ENCODE measurements at regions not wholly inside any gene's neighbourhood (a gene's known extent, or its start where the extent isn't known, plus 50 kb on each side); places are given as distances from the start of the nearest gene placed in this dataset.

GRCh38 chr11:128246810-128247594 lies 340.4 kb downstream of the ETS1 start:
- Histone ChIP-seq H3K27me3 (peaks cover 0 to 8% of the 10 kb centered on the region in 2 donors), H3K4me1 (no peaks in the 10 kb centered on the region), H3K9me3 (no peaks in the 10 kb centered on the region), H3K27ac (no peak overlapping the region), H3K4me3 (no peak overlapping the region), H3K36me3 (no peaks in the 10 kb centered on the region)
- no peak for TF ChIP-seq CTCF (IDR thresholded peaks at IDR 0.05)
- intact Hi-C loops (cut with DNase I; ENCODE audit: low total_unique reads), result no loop called here
- DNase-seq, result peak in 1 of 2 donors; percentile 39

GRCh38 chr11:128246364-128246801 lies 341.0 kb downstream of the ETS1 start:
- no peak for DNase-seq
- Histone ChIP-seq H3K4me1 (no peaks in the 10 kb centered on the region), H3K36me3 (no peaks in the 10 kb centered on the region), H3K4me3 (no peak overlapping the region), H3K9me3 (no peaks in the 10 kb centered on the region), H3K27me3 (peaks cover 0 to 8% of the 10 kb centered on the region in 2 donors), H3K27ac (no peak overlapping the region)
- no peak for TF ChIP-seq CTCF (IDR thresholded peaks at IDR 0.05)
- intact Hi-C loops (cut with DNase I; ENCODE audit: low total_unique reads), result no loop called here

- H3K27ac ChIP-seq, result no peak overlapping the region
These were observed 342.5 kb downstream of the ETS1 start for GRCh38 chr11:128244871-128245270.

GRCh38 chr11:128242451-128242850 lies 344.9 kb downstream of the ETS1 start:
- TF ChIP-seq CTCF (IDR thresholded peaks at IDR 0.05), result no peak
- Histone ChIP-seq H3K36me3 (no peaks in the 10 kb centered on the region), H3K27ac (no peak overlapping the region), H3K9me3 (no peaks in the 10 kb centered on the region), H3K4me3 (no peak overlapping the region), H3K4me1 (peaks cover 0 to 10% (median 0%) of the 10 kb centered on the region in 4 donors), H3K27me3 (peaks cover 0 to 8% of the 10 kb centered on the region in 2 donors)
- intact Hi-C loops (cut with DNase I; ENCODE audit: low total_unique reads), result no loop called here
- no peak for DNase-seq

More at GRCh38 chr11:128244871-128245270, 342.5 kb downstream of the ETS1 start:
- Histone ChIP-seq H3K4me1 (peaks cover 0 to 10% (median 0%) of the 10 kb centered on the region in 4 donors), H3K4me3 (no peak overlapping the region), H3K27me3 (peaks cover 0 to 8% of the 10 kb centered on the region in 2 donors), H3K9me3 (no peaks in the 10 kb centered on the region), H3K36me3 (no peaks in the 10 kb centered on the region)
- DNase-seq, result no peak
- intact Hi-C loops (cut with DNase I; ENCODE audit: low total_unique reads), result no loop called here
- no peak for TF ChIP-seq CTCF (IDR thresholded peaks at IDR 0.05)

- H3K27me3 ChIP-seq, result no peaks in the 10 kb centered on the region
- H3K27ac ChIP-seq, result no peak overlapping the region
- no peak for TF ChIP-seq CTCF (IDR thresholded peaks at IDR 0.05)
- H3K4me3 ChIP-seq, result no peak overlapping the region
- no peaks in the 10 kb centered on the region for H3K36me3 ChIP-seq
- H3K4me1 ChIP-seq, result peaks cover 0 to 10% (median 0%) of the 10 kb centered on the region in 4 donors
- DNase-seq, result no peak
- intact Hi-C loops (cut with DNase I; ENCODE audit: low total_unique reads), result no loop called here
- H3K9me3 ChIP-seq, result no peaks in the 10 kb centered on the region
These were observed 346.8 kb downstream of the ETS1 start for GRCh38 chr11:128240546-128240945.

All from tibial artery (tissue), 4 donors.